ENCODE measurements at regions not wholly inside any gene's neighbourhood (a gene's known extent, or its start where the extent isn't known, plus 50 kb on each side); places are given as distances from the start of the nearest gene placed in this dataset.

DNA sequence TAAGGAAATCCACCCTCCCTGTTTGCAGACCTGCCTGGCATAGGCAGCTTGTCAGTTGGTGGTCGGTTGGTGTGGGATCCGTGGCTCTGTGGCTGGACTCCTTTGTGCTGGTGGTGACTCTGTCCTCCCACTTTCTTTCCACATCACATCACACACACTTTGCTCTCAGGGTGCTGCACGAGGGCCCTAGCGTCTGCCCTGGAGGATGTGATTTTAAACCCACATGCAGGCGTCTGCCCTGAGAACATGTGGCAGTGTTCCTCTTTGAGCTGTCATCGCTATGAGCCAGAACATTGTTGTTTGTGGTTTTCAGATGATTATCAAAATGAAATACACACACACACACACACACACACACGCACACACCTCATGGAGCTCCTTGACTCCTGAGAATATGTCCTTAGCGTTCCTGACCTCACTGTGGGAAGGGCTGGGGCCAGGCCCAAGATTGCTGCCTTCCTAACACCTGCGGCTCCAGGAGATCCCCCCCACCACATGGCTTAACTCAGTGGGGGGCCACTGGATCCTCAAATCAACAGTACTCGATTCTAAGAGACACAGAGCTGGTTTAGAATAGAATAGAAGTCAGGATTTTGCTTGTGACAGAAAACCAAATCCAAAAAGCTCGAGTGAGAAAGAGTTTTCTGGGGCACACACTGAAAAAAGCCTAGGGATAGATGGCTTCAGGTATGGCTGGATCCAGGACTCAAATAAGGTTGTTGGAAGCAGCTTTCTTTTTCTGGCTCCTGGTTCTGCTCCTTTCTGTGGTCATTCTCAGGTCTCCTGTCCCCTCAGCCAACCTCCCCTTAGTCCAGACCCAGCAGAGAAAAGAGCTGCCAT, 54.8 kb downstream of the RTP5 start:
- Histone ChIP-seq H2BK15ac (ENCODE audit: low read depth, low read length) (no peak overlapping the region), H3K9me3 (ENCODE audit: control insufficient read depth, low read depth, low read length) (no peaks in the 10 kb centered on the region), H2BK120ac (ENCODE audit: low read depth, low read length, poor library complexity, severe bottlenecking) (no peak overlapping the region), H3K27me3 (ENCODE audit: insufficient read depth, low read length) (no peaks in the 10 kb centered on the region), H3K56ac (ENCODE audit: insufficient read length, low read depth, low read length) (no peak overlapping the region), H3K4me2 (ENCODE audit: insufficient read depth, insufficient read length, low read length) (no peak overlapping the region), H3K4ac (ENCODE audit: low read depth, low read length) (no peak overlapping the region), H2AFZ (ENCODE audit: low read length) (no peak overlapping the region), H3K14ac (ENCODE audit: insufficient read depth, low read length) (no peak overlapping the region; the same call in 1 of the 2 replicates), H3K9ac (ENCODE audit: extremely low read depth, insufficient read length, low read length) (no peak overlapping the region), H4K91ac (ENCODE audit: insufficient read length, low read depth, low read length) (no peak overlapping the region), H4K8ac (replicated peaks; ENCODE audit: insufficient read length, low read depth, low read length) (no peak overlapping the region), H3K79me2 (ENCODE audit: insufficient read depth, low read length) (no peaks in the 10 kb centered on the region), H3K4me1 (ENCODE audit: insufficient read depth, low read length) (no peaks in the 10 kb centered on the region), H3K79me1 (ENCODE audit: insufficient read depth, low read depth, low read length, poor library complexity, severe bottlenecking) (no peaks in the 10 kb centered on the region), H4K20me1 (ENCODE audit: control insufficient read depth, insufficient read depth, insufficient read length) (no peaks in the 10 kb centered on the region), H2BK20ac (ENCODE audit: low read depth, low read length, poor library complexity, severe bottlenecking) (no peak overlapping the region), H2AK5ac (ENCODE audit: insufficient read length, low read length) (no peak overlapping the region), H3K18ac (ENCODE audit: insufficient read length, low read depth, low read length) (no peak overlapping the region), H2BK12ac (ENCODE audit: insufficient read length, low read depth, low read length) (no peak overlapping the region), H2BK5ac (ENCODE audit: insufficient read length, low read length) (no peak overlapping the region), H3K23ac (ENCODE audit: insufficient read length, low read depth, low read length) (no peak overlapping the region), H3T11ph (ENCODE audit: low read length) (no peak overlapping the region), H3K23me2 (ENCODE audit: insufficient read length, low read depth, low read length, poor library complexity, severe bottlenecking) (no peaks in the 10 kb centered on the region), H4K5ac (ENCODE audit: insufficient read length, low read depth, low read length) (no peak overlapping the region), H3K27ac (ENCODE audit: insufficient read length, low read depth, low read length) (no peak overlapping the region)
- Mint-ChIP-seq H3K4me1 (peaks cover 7 to 12% of the 10 kb centered on the region in 2 experiments; a peak in 3 of 4 replicates), H3K36me3 (ENCODE audit: insufficient read depth in 1 of 3, low read depth in 3 of 3) (no peaks in the 10 kb centered on the region), H3K4me3 (no peak overlapping the region), H3K27me3 (ENCODE audit: low read depth) (no peaks in the 10 kb centered on the region; the same call in 1 of the 2 replicates), H3K9me3 (peaks cover 0 to under 1% of the 10 kb centered on the region in 2 experiments; a peak in 1 of 5 replicates), H3K27ac (no peak overlapping the region)
- no peak for DNase-seq
- WGBS (ENCODE audit: extremely low coverage, insufficient read length, low lambda C conversion rate), result no CpG with 5 or more reads among the region's 11 CpGs
- TF ChIP-seq, protein P1, sequence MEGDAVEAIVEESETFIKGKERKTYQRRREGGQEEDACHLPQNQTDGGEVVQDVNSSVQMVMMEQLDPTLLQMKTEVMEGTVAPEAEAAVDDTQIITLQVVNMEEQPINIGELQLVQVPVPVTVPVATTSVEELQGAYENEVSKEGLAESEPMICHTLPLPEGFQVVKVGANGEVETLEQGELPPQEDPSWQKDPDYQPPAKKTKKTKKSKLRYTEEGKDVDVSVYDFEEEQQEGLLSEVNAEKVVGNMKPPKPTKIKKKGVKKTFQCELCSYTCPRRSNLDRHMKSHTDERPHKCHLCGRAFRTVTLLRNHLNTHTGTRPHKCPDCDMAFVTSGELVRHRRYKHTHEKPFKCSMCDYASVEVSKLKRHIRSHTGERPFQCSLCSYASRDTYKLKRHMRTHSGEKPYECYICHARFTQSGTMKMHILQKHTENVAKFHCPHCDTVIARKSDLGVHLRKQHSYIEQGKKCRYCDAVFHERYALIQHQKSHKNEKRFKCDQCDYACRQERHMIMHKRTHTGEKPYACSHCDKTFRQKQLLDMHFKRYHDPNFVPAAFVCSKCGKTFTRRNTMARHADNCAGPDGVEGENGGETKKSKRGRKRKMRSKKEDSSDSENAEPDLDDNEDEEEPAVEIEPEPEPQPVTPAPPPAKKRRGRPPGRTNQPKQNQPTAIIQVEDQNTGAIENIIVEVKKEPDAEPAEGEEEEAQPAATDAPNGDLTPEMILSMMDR (conservative IDR thresholded peaks at IDR 0.05), result no peak
